GM21367 (cell line): ENCODE measurements at regions not wholly inside any gene's neighbourhood (a gene's known extent, or its start where the extent isn't known, plus 50 kb on each side); places are given as distances from the start of the nearest gene placed in this dataset.

Experiments
- ATAC-seq: cut with Tn5 transposase; IDR thresholded peaks from one replicate; pipeline ENCODE4 v1.9.1; 2021; ENCODE audit not compliant: unreplicated experiment

DNA sequence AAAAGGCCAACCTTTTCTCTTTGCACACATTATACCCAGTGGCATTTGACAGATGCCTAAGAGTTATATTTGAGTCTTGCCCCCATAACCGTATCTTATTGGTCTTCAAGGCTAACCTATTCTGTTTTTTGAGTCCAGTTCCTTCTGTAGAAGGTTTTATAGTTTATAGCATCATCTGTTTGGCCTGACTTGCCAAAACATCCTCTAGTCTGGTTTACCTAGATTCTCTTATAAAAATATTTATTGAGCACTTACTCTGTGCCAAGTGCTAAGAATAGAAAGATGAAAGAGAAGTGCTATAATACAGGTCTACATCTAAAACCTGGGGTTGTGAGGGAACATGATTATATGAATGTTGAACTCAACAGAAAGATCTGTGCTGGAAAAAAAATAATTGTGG lies 55.9 kb upstream of the PIP4K2A start:
- ATAC-seq = no peak

DNA sequence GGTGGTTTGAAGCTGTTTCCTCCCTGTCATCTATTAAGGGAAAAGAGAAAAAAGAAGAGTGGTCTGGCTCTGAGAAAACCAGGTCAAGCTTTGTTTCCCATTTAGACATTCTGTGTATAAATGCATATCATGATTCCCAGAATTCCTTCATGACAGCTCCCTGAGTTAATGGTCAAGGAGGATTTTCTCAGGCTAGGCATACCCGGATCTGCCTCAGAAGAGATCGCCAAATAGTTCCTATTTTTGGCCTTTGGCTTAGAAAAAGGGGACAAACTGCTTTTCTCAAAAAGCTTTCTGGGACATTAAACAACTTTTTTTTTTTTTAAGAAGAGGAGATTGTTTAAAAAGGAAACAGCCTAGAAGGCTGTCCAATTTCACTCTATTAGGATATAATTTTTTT lies 53.5 kb upstream of the PIP4K2A start:
- ATAC-seq = no peak

DNA sequence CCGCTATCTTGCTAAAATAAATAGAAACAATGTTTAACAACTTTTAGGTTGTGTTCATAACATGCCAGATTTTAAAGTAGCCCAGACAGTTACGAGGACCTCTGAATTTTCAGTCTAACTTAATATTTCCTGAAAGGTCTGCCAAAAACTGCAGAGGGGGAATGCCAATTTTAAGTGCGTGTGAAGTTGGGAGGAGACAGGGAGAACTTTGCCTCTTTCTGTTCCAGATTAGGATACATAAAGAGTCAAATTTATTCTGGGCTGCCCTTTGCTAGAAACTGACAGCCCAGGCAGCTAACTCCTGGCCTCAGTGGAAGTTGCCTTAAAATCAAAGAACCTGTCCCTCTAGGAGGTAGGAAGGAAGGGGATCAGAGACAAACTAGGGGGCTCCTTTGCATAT lies 52.3 kb upstream of the PIP4K2A start:
- ATAC-seq = no peak

DNA sequence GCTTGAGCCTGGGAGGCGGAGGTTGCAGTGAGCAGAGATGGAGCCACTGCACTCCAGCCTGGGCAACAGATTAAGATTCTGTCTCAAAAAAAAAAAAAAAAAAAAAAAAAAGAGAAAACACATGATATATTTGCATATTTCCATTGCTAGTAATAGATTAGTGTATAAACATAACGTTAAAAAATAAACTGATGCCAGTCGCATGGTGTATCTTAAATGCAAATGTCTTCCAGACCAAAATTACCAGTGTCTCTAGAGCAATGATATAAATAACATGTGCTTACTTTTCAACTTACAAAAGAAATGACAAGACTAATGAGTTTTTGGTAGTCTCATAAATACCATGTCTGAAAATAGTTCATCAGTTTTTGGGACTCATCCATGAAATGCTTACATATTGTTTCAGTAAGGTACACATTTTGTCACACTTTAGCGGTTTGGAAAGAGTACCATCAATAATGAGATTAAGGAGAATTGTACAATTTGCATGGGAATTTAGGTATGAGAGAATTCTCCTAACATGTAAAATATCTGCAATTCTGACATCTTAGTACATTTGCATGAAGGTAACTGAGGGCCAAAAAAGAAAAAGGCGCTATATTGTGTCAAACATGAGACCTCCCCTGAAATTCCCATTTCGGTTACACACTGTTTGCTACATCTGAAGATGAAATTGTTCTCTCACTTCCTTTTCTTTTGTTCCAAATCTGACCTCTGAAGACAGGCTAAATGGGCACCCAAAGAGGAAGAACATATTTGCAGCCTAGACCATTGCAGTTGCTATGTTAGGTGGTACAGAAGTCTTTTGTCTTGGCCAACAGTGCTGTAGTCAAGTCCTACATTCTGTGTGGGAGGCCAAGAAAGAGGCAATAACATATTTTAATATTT lies 51.5 kb upstream of the PIP4K2A start:
- ATAC-seq = peak; percentile 66

DNA sequence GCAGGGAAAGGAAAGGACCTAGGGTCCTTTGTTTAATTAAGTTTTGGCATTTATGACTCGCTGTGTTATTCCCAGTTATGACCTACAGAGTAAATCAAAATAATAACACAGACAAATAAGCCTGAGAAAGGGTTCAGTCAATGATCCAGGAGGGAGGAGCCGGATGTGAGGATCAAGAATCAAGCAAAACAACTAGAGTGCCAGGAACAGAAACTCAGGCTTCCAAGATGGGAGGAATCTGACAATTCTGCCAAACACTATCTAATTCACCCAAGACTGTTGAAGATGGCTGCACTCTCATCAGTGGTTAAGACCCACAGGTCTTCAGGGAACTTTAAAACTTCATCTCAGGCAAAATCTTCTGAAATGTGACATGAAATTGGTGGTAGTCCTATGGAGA lies 50.3 kb upstream of the PIP4K2A start:
- ATAC-seq = no peak
